ENCODE measurements at regions not wholly inside any gene's neighbourhood (a gene's known extent, or its start where the extent isn't known, plus 50 kb on each side); places are given as distances from the start of the nearest gene placed in this dataset.

- Histone ChIP-seq H3K36me3 (ENCODE audit: control insufficient read depth in 2 of 4, insufficient read depth in 4 of 4, low read length in 3 of 4) (no peaks in the 10 kb centered on the region), H3K4ac (replicated peaks; ENCODE audit: insufficient read length, low read depth, low read length) (no peak overlapping the region), H3K79me1 (ENCODE audit: low read depth, low read length) (no peaks in the 10 kb centered on the region), H3K56ac (replicated peaks; ENCODE audit: insufficient read length, low read depth, low read length) (no peak overlapping the region), H2BK120ac (replicated peaks; ENCODE audit: low read depth, low read length) (no peak overlapping the region), H4K8ac (ENCODE audit: extremely low read depth, insufficient read depth, low read length) (peak overlapping the region; percentile 72), H3K79me2 (ENCODE audit: control insufficient read depth in 1 of 2, insufficient read depth in 2 of 2, low read length in 2 of 2) (no peaks in the 10 kb centered on the region), H2AFZ (ENCODE audit: low read length) (no peak overlapping the region), H3K23me2 (ENCODE audit: low read depth, low read length) (no peaks in the 10 kb centered on the region), H2BK20ac (ENCODE audit: low read length) (no peak overlapping the region), H3K27ac (ENCODE audit: low read depth, low read length) (no peak overlapping the region), H4K91ac (replicated peaks; ENCODE audit: insufficient read length, low read length) (no peak overlapping the region), H2BK5ac (ENCODE audit: low read depth, low read length) (no peak overlapping the region), H3K9me3 (ENCODE audit: insufficient read depth in 2 of 2, low read depth in 1 of 2, low read length in 1 of 2) (no peaks in the 10 kb centered on the region), H3K14ac (ENCODE audit: insufficient read length) (no peak overlapping the region), H3K4me1 (replicated peaks in 1 of 4; ENCODE audit: control insufficient read depth in 3 of 4, insufficient read depth in 4 of 4, low read length in 3 of 4) (no peaks in the 10 kb centered on the region), H4K20me1 (replicated peaks in 1 of 2; ENCODE audit: control insufficient read depth in 1 of 2, insufficient read depth in 2 of 2, low read length in 2 of 2) (no peaks in the 10 kb centered on the region), H2BK12ac (ENCODE audit: low read depth, low read length) (no peak overlapping the region), H3K23ac (ENCODE audit: insufficient read length) (no peak overlapping the region), H2BK15ac (ENCODE audit: low read length) (no peak overlapping the region), H2AK5ac (ENCODE audit: low read depth, low read length) (no peak overlapping the region), H4K5ac (ENCODE audit: insufficient read length, low read depth, low read length) (no peak overlapping the region), H3K18ac (ENCODE audit: extremely low read depth, low read length) (no peak overlapping the region), H3K9ac (replicated peaks in 1 of 4; ENCODE audit: extremely low read depth in 1 of 4, low read depth in 3 of 4, low read length in 3 of 4) (no peak overlapping the region), H3K27me3 (replicated peaks in 1 of 4; ENCODE audit: control insufficient read depth in 3 of 4, extremely low read depth in 1 of 4, insufficient read depth in 3 of 4, low read length in 3 of 4) (no peaks in the 10 kb centered on the region), H3K4me3 (ENCODE audit: extremely low read depth in 1 of 4, insufficient read depth in 2 of 4, low read depth in 3 of 4, low read length in 4 of 4) (no peak overlapping the region), H3K4me2 (ENCODE audit: insufficient read depth in 1 of 2, low read depth in 2 of 2, low read length in 2 of 2) (no peak overlapping the region)
- WGBS, 2 experiments (ENCODE audit: extremely low coverage in 1 of 2, insufficient coverage in 1 of 2, insufficient read length in 1 of 2, insufficient replicate concordance in 2 of 2, low coverage in 1 of 2, low lambda C conversion rate in 2 of 2, missing lambda C conversion rate in 1 of 2), result 95% methylated on average over 33 of the region's 33 CpGs; no CpG with 5 or more reads in 1 of the 2 experiments
- ChIA-PET POLR2A (ENCODE audit: partially characterized antibody) (no interaction called here), CTCF (ENCODE audit: partially characterized antibody) (interaction anchor here (1.0 to 1.2 kb wide), 3 partner anchors 24 to 42 kb away, joined by 3 read pairs; no protein-coding TSS in a partner anchor)
- TF ChIP-seq HDAC2 (IDR thresholded peaks at IDR 0.05; ENCODE audit: borderline replicate concordance in 1 of 2, low read depth in 2 of 2, low read length in 2 of 2) (no peak), MAX (IDR thresholded peaks at IDR 0.05) (no peak)
- no peak for DNase-seq (ENCODE audit: low read depth in 1 of 2, low spot score in 2 of 2)
- FAIRE-seq, result no peak
These were observed 452.4 kb downstream of the LRATD1 start for GRCh38 chr2:15084826-15085489.
